SKM-1 treated with dmso at 0.1 percent for 144 hours (cell line): ENCODE measurements at regions not wholly inside any gene's neighbourhood (a gene's known extent, or its start where the extent isn't known, plus 50 kb on each side); places are given as distances from the start of the nearest gene placed in this dataset.
"Not testable (repeated sequence)": the region's sequence is repeated elsewhere in the genome, so short reads cannot be mapped to it uniquely, and the experiment has no call there.

Source experiments
- DNase-seq: peaks from one replicate; lab custom pipeline; 2025; ENCODE audit not compliant: unreplicated experiment; lab: John Stamatoyannopoulos, UW

GRCh38 chr9:124164811-124165210 lies 92.9 kb upstream of the NEK6 start:
- no peak for DNase-seq

GRCh38 chr9:124174433-124174832 lies 83.3 kb upstream of the NEK6 start:
- DNase-seq = no peak

GRCh38 chr9:124177522-124177921 lies 80.2 kb upstream of the NEK6 start:
- not testable (repeated sequence) for DNase-seq

- no peak for DNase-seq
These were observed 78.3 kb upstream of the NEK6 start for GRCh38 chr9:124179196-124180071.

- DNase-seq = no peak
These were observed 77.2 kb upstream of the NEK6 start for GRCh38 chr9:124180557-124180956.

GRCh38 chr9:124182741-124183140 lies 75.0 kb upstream of the NEK6 start:
- no peak for DNase-seq

- no peak for DNase-seq
These were observed 74.0 kb upstream of the NEK6 start for GRCh38 chr9:124183772-124184171.

GRCh38 chr9:124185413-124185812 lies 72.3 kb upstream of the NEK6 start:
- no peak for DNase-seq

- no peak for DNase-seq
These were observed 70.4 kb upstream of the NEK6 start for GRCh38 chr9:124187311-124187710.

- DNase-seq = no peak
These were observed 69.2 kb upstream of the NEK6 start for GRCh38 chr9:124188331-124189110.

GRCh38 chr9:124190761-124191160 lies 67.0 kb upstream of the NEK6 start:
- no peak for DNase-seq

- no peak for DNase-seq
These were observed 65.9 kb upstream of the NEK6 start for GRCh38 chr9:124191691-124192395.

- DNase-seq = no peak
These were observed 61.0 kb upstream of the NEK6 start for GRCh38 chr9:124196814-124197176.

- DNase-seq = peak; percentile 95
These were observed 60.3 kb upstream of the NEK6 start for GRCh38 chr9:124197177-124198095.

- DNase-seq = no peak
These were observed 59.4 kb upstream of the NEK6 start for GRCh38 chr9:124198331-124198730.

- DNase-seq = no peak
These were observed 58.8 kb upstream of the NEK6 start for GRCh38 chr9:124198948-124199347.

GRCh38 chr9:124199474-124199873 lies 58.3 kb upstream of the NEK6 start:
- no peak for DNase-seq

- peak; percentile 99 for DNase-seq
These were observed 55.2 kb upstream of the NEK6 start for GRCh38 chr9:124202447-124202971.

- no peak for DNase-seq
These were observed 51.9 kb upstream of the NEK6 start for GRCh38 chr9:124205686-124206352.

GRCh38 chr9:124206391-124206790 lies 51.4 kb upstream of the NEK6 start:
- no peak for DNase-seq
